ENCODE measurements at regions not wholly inside any gene's neighbourhood (a gene's known extent, or its start where the extent isn't known, plus 50 kb on each side); places are given as distances from the start of the nearest gene placed in this dataset.

GRCh38 chr6:127000631-127001030 lies 117.8 kb upstream of the RSPO3 start:
- dilution Hi-C loops (cut with HindIII; ENCODE audit: low sequenced_read_pairs, unreplicated experiment) = no loop called here
- POLR2A ChIA-PET (ENCODE audit: unreplicated experiment) = no interaction called here
- WGBS, 2 experiments (ENCODE audit: extremely low coverage in 2 of 2, insufficient read length in 1 of 2) = no CpG with 5 or more reads among the region's 6 CpGs
- TF ChIP-seq RFX5 (IDR thresholded peaks at IDR 0.05; ENCODE audit: low read depth, low read length) (no peak), RAD21 (IDR thresholded peaks at IDR 0.05; ENCODE audit: low read length) (no peak), SMC3 (IDR thresholded peaks at IDR 0.05; ENCODE audit: low read depth, low read length) (no peak), NFE2L2 (IDR thresholded peaks at IDR 0.05; ENCODE audit: low read depth, low read length) (no peak), USF2 (IDR thresholded peaks at IDR 0.05; ENCODE audit: low read depth, low read length) (no peak), MXI1 (IDR thresholded peaks at IDR 0.05; ENCODE audit: borderline replicate concordance, low read depth, low read length) (no peak), RCOR1 (IDR thresholded peaks at IDR 0.05; ENCODE audit: insufficient replicate concordance, low read length) (no peak), MAZ (IDR thresholded peaks at IDR 0.05; ENCODE audit: borderline replicate concordance, low read depth, low read length) (no peak), CHD1 (IDR thresholded peaks at IDR 0.05; ENCODE audit: low read depth, low read length) (no peak)
- no peak overlapping the region for H3K9ac ChIP-seq (ENCODE audit: low read depth, low read length)
- H3K14ac ChIP-seq (replicated peaks; ENCODE audit: low read depth, low read length) = no peak overlapping the region
- no peak overlapping the region for H3K4ac ChIP-seq (ENCODE audit: low read depth, low read length)
- intact Hi-C loops (cut with micrococcal nuclease) = no loop called here
- H3K27ac ChIP-seq (ENCODE audit: insufficient read depth, low read length) = no peak overlapping the region
- no TSS peak for BruUV-seq (replicated peaks)
- no peak overlapping the region for H2BK120ac ChIP-seq (ENCODE audit: low read depth, low read length)
- no peak for ATAC-seq (ENCODE audit: low read depth)
- no peak overlapping the region for H2AK9ac ChIP-seq (replicated peaks; ENCODE audit: low read depth, low read length, poor library complexity)
- H4K20me1 ChIP-seq (ENCODE audit: insufficient read depth, low read length) = no peaks in the 10 kb centered on the region
- H2BK5ac ChIP-seq (ENCODE audit: low read depth, low read length, poor library complexity, severe bottlenecking) = no peak overlapping the region
- no peak overlapping the region for H2AK5ac ChIP-seq (ENCODE audit: low read depth, low read length)
- no peaks in the 10 kb centered on the region for H3K9me1 ChIP-seq (ENCODE audit: insufficient read depth, low read length)
- no peak overlapping the region for H3K56ac ChIP-seq (ENCODE audit: extremely low read depth, insufficient read depth, low read length)
- H3K36me3 ChIP-seq (ENCODE audit: control insufficient read depth, insufficient read depth, low read length) = no peaks in the 10 kb centered on the region
- no peak overlapping the region for H3K23ac ChIP-seq (ENCODE audit: low read depth, low read length)
- no peak overlapping the region for H3K4me2 ChIP-seq (ENCODE audit: low read depth, low read length)
- no peak overlapping the region for H3K18ac ChIP-seq (ENCODE audit: low read depth, low read length)
- no peak for DNase-seq
- H3K4me1 ChIP-seq (ENCODE audit: control insufficient read depth, insufficient read depth, low read length) = no peaks in the 10 kb centered on the region
- H3K27me3 ChIP-seq (ENCODE audit: control insufficient read depth, insufficient read depth, low read length) = no peaks in the 10 kb centered on the region
- CTCF ChIA-PET = no interaction called here
- H2BK15ac ChIP-seq (ENCODE audit: low read depth, low read length) = no peak overlapping the region
- no peak overlapping the region for H4K91ac ChIP-seq (ENCODE audit: insufficient read depth, low read depth, low read length)
- no peaks in the 10 kb centered on the region for H3K9me3 ChIP-seq (ENCODE audit: control insufficient read depth, insufficient read depth, low read length)
- H3K4me3 ChIP-seq (ENCODE audit: insufficient read depth, low read depth, low read length) = no peak overlapping the region
- in situ Hi-C loops (cut with MboI; ENCODE audit: low sequenced_read_pairs) = no loop called here
- no peak overlapping the region for H2AFZ ChIP-seq (replicated peaks; ENCODE audit: low read length, poor library complexity)
- no peak overlapping the region for H2BK20ac ChIP-seq (ENCODE audit: low read depth, low read length)
- no peak overlapping the region for H4K5ac ChIP-seq (ENCODE audit: low read depth, low read length)
- no peaks in the 10 kb centered on the region for H3K79me1 ChIP-seq (ENCODE audit: low read depth in 1 of 2, low read length in 2 of 2)
- no peak overlapping the region for H4K8ac ChIP-seq (ENCODE audit: low read depth in 2 of 2, low read length in 2 of 2)
